Left ventricle myocardium inferior (tissue), 1 donor: ENCODE measurements at regions not wholly inside any gene's neighbourhood (a gene's known extent, or its start where the extent isn't known, plus 50 kb on each side); places are given as distances from the start of the nearest gene placed in this dataset.

ENCODE experiments used
- DNase-seq: peaks from one replicate; pipeline ENCODE4 v3.0.0-alpha.2; 2020
- H3K27ac ChIP-seq: fragments of 200-600 bp; replicated peaks from 2 replicates; pipeline ENCODE4 v1.8.0; 2021
- H3K27me3 ChIP-seq: fragments of 200-600 bp; 2 replicates; pipeline ENCODE4 v1.8.0; 2021; ENCODE audit warnings: low read depth
- H3K36me3 ChIP-seq: fragments of 200-600 bp; 2 replicates; pipeline ENCODE4 v1.8.0; 2021
- H3K4me1 ChIP-seq: fragments of 200-600 bp; 2 replicates; pipeline ENCODE4 v1.8.0; 2021
- H3K4me3 ChIP-seq: fragments of 200-600 bp; 2 replicates; pipeline ENCODE4 v1.8.0; 2021; ENCODE audit warnings: mild to moderate bottlenecking, moderate library complexity
- H3K9me3 ChIP-seq: fragments of 200-600 bp; replicated peaks from 2 replicates; pipeline ENCODE4 v1.8.0; 2021
- CTCF ChIP-seq: fragments of 200-600 bp; IDR thresholded peaks from 2 replicates; pipeline ENCODE4 v1.8.0; 2021; ENCODE audit warnings: antibody characterized with exemption, mild to moderate bottlenecking, borderline replicate concordance
- intact Hi-C: fragments of 100-400 bp; cut with micrococcal nuclease; formaldehyde crosslinking; loops from one replicate; pipeline ENCODE4 v1.11.0; 2022
- donor health status: DM: no; HTN: yes; CAD: no; lungs with severe emphysema.

DNA sequence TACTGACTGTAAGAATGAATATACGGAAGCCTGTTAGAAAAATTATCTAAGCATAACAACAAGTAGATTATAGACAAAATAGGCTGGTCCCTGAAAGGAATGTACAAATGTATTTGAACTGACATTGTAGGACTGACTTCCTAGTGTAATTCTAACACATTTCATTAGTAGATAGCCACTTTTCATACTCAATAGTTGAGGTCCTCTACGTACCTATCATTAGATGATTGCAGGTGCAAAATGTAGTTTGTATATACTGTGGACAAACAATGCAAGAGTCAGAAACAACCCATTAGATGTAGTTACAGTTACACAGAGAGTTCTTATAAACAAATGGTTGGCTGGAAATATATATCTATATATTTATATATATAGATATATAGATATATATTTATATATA is 402.3 kb upstream of the SLITRK6 start:
- peaks cover 4% of the 10 kb centered on the region for H3K9me3 ChIP-seq
- H3K27me3 ChIP-seq: no peaks in the 10 kb centered on the region
- TF ChIP-seq CTCF: no peak
- H3K4me3 ChIP-seq: no peak overlapping the region
- no peaks in the 10 kb centered on the region for H3K4me1 ChIP-seq
- intact Hi-C loops: no loop called here
- H3K36me3 ChIP-seq: no peaks in the 10 kb centered on the region
- DNase-seq: no peak
- H3K27ac ChIP-seq: no peak overlapping the region

DNA sequence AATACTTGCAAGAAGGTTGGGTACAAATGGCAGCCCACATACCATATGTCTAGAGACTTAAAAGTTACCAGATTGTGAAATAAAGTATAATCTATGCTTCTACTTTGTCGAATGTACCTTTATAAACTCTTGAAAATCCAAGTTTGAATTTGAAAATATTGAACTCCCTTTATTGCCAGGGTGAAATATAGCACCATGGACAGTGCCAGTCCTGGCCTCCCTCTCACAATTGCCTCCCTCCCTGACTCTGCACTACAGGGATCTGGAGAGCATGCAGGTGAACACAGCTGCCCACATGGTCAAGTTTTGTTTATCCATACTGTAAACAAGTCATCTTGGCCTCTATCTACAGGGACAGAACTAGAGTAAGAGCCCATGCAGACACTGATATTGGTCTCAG is 394.1 kb upstream of the SLITRK6 start:
- intact Hi-C loops: no loop called here
- H3K9me3 ChIP-seq: peaks cover 15% of the 10 kb centered on the region

GRCh38 chr13:86188170-86188569 is 389.0 kb upstream of the SLITRK6 start:
- no peak for TF ChIP-seq CTCF
- peaks cover 10% of the 10 kb centered on the region for H3K9me3 ChIP-seq
- no peak overlapping the region for H3K27ac ChIP-seq
- DNase-seq: no peak
- H3K27me3 ChIP-seq: no peaks in the 10 kb centered on the region
- no peaks in the 10 kb centered on the region for H3K4me1 ChIP-seq
- intact Hi-C loops: no loop called here
- no peak overlapping the region for H3K4me3 ChIP-seq
- H3K36me3 ChIP-seq: no peaks in the 10 kb centered on the region

More for the DNA sequence above, 394.1 kb upstream of the SLITRK6 start:
- no peak overlapping the region for H3K27ac ChIP-seq
- DNase-seq: no peak
- H3K36me3 ChIP-seq: no peaks in the 10 kb centered on the region
- TF ChIP-seq CTCF: no peak
- H3K27me3 ChIP-seq: no peaks in the 10 kb centered on the region
- no peaks in the 10 kb centered on the region for H3K4me1 ChIP-seq
- no peak overlapping the region for H3K4me3 ChIP-seq

- H3K9me3 ChIP-seq: peaks cover 23% of the 10 kb centered on the region
Observed at GRCh38 chr13:86185636-86186035, 386.4 kb upstream of the SLITRK6 start.

DNA sequence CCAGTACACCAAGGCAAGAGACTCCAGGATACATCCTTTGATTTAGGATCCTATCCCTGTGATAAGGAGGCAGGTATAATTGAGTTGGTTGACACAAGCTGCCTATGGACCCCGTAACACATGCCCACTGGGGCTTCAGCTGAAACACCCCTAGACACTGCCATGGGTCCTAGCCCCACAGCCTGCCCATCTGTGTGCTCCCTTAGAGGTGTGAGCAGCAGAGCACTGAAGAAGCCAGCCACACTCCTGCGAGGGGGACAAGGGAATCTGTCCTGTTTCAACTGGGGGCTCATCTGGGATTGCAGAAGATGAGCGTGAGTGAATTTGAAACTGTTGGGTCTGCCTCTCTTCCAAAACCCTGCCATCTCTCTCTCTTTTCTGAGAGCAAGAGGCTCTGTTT is 385.9 kb upstream of the SLITRK6 start:
- no peak for TF ChIP-seq CTCF
- no peaks in the 10 kb centered on the region for H3K36me3 ChIP-seq
- H3K4me3 ChIP-seq: no peak overlapping the region
- H3K4me1 ChIP-seq: no peaks in the 10 kb centered on the region
- no peaks in the 10 kb centered on the region for H3K27me3 ChIP-seq
- H3K9me3 ChIP-seq: peaks cover 23% of the 10 kb centered on the region
- no peak overlapping the region for H3K27ac ChIP-seq
- intact Hi-C loops: no loop called here
- no peak for DNase-seq

More at GRCh38 chr13:86185636-86186035, 386.4 kb upstream of the SLITRK6 start:
- Histone ChIP-seq H3K4me3 (no peak overlapping the region), H3K27ac (no peak overlapping the region), H3K4me1 (no peaks in the 10 kb centered on the region), H3K27me3 (no peaks in the 10 kb centered on the region), H3K36me3 (no peaks in the 10 kb centered on the region)
- intact Hi-C loops: no loop called here
- no peak for DNase-seq
- no peak for TF ChIP-seq CTCF

DNA sequence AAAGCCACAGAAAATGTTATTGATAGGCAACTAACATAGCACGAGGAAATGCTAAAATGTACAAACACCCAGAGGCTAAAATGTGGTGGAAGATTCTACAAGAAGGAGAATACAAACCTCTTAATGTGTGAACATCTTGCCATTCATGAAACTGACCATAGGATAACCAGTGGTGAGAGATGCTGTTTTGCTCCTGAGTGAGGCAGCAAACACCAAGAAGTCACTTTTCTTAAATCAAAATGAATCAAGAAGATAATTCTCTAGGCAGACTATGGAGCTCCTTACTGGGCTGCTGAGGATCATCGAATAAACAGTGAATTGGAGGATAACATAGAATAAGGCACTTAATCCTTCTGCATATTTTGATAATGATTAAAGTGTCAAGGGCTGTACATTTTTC is 375.4 kb upstream of the SLITRK6 start:
- Histone ChIP-seq H3K9me3 (no peaks in the 10 kb centered on the region), H3K36me3 (no peaks in the 10 kb centered on the region), H3K4me3 (no peak overlapping the region), H3K27ac (no peak overlapping the region), H3K4me1 (no peaks in the 10 kb centered on the region), H3K27me3 (no peaks in the 10 kb centered on the region)
- TF ChIP-seq CTCF: no peak
- DNase-seq: no peak
- intact Hi-C loops: no loop called here
